Testis (tissue), 2 donors: ENCODE measurements at regions not wholly inside any gene's neighbourhood (a gene's known extent, or its start where the extent isn't known, plus 50 kb on each side); places are given as distances from the start of the nearest gene placed in this dataset.
"Not testable (repeated sequence)": the region's sequence is repeated elsewhere in the genome, so short reads cannot be mapped to it uniquely, and the experiment has no call there.

Experiments used
- DNase-seq: peaks from one replicate; pipeline ENCODE4 v3.0.0-alpha.2; 2019
- H3K27ac ChIP-seq, 2 donors: fragments of 200-600 bp; sonication (generic); one replicate each; pipeline ENCODE4 v1.5.1; 2019
- H3K27me3 ChIP-seq: fragments of 200-600 bp; sonication (generic); one replicate; pipeline ENCODE4 v1.5.1; 2019
- H3K36me3 ChIP-seq: fragments of 200-600 bp; sonication (generic); one replicate; pipeline ENCODE4 v1.5.1; 2017; ENCODE audit warnings: low read depth; ENCODE audit errors: missing control alignments
- H3K4me1 ChIP-seq: fragments of 200-600 bp; sonication (generic); one replicate; pipeline ENCODE4 v1.5.1; 2019
- H3K4me3 ChIP-seq, 2 donors: fragments of 200-600 bp; sonication (generic); one replicate each; pipeline ENCODE4 v1.5.1; 2017 to 2019
- H3K9me3 ChIP-seq: fragments of 200-600 bp; sonication (generic); one replicate; pipeline ENCODE4 v1.5.1; 2017
- CTCF ChIP-seq, 3 experiments: fragments of 450-650 bp in 2 of 3; fragments of 200-600 bp in 1 of 3; sonication (generic) in 1 of 3; IDR thresholded peaks; one replicate each; pipeline ENCODE4 v1.5.1; 2016 to 2019; ENCODE audit warnings: antibody characterized with exemption in 3 of 3, mild to moderate bottlenecking in 2 of 3, moderate library complexity in 1 of 3
- POLR2A ChIP-seq: fragments of 450-650 bp; IDR thresholded peaks from one replicate; pipeline ENCODE4 v1.6.1; 2017; ENCODE audit warnings: antibody characterized with exemption, mild to moderate bottlenecking, moderate library complexity
- WGBS, 2 donors: methylation state at CpG; one replicate each; pipeline ENCODE4 v1.1.5; 2018; 5-methylcytosine and 5-hydroxymethylcytosine counted together
- intact Hi-C: fragments of 100-400 bp; cut with DNase I; formaldehyde crosslinking; loops from one replicate; pipeline ENCODE4 v1.15.1; 2023; ENCODE audit warnings: low total_unique reads

GRCh38 chr21:25441835-25442234 lies 165.4 kb downstream of the MRPL39 start:
- no peaks in the 10 kb centered on the region for H3K27me3 ChIP-seq
- WGBS, 2 donors: 69 to 85% methylated on average over 2 of the region's 2 CpGs
- intact Hi-C loops: no loop called here
- DNase-seq: no peak
- H3K4me3 ChIP-seq: no peak overlapping the region
- no peak overlapping the region for H3K27ac ChIP-seq
- no peaks in the 10 kb centered on the region for H3K4me1 ChIP-seq
- TF ChIP-seq POLR2A (no peak), CTCF (IDR thresholded peaks at IDR 0.05) (no peak)
- H3K36me3 ChIP-seq: no peaks in the 10 kb centered on the region
- H3K9me3 ChIP-seq: no peaks in the 10 kb centered on the region

- H3K27ac ChIP-seq, H3K36me3 ChIP-seq, H3K9me3 ChIP-seq, H3K27me3 ChIP-seq, intact Hi-C loops, H3K4me1 ChIP-seq, DNase-seq, H3K4me3 ChIP-seq: not testable (repeated sequence)
- 82 to 89% methylated on average over 2 of the region's 2 CpGs for WGBS, 2 donors
Measured at GRCh38 chr21:25437465-25437864, 169.8 kb downstream of the MRPL39 start.

DNA sequence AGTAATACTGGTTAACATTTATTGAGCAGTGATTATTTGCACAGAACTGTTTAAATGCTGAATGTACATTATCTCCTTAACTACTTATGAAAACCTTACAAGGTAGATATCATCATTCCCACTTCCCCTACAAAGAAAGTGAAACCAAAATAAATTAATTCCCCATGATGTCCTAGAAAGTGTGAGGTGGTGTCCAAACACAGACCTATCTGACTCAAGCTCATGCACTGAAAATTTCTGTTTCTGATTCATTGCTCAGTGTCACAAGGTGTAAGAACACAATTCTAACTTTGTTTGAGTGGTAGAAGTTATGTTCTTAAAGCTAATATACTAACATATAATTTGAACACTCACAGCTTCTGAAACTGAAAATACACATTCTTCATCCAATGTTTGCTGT lies 178.7 kb downstream of the MRPL39 start:
- intact Hi-C loops: no loop called here
- TF ChIP-seq CTCF (IDR thresholded peaks at IDR 0.05) (no peak), POLR2A (no peak)
- H3K27ac ChIP-seq: no peak overlapping the region
- DNase-seq: no peak
- no peak overlapping the region for H3K4me3 ChIP-seq
- H3K27me3 ChIP-seq: no peaks in the 10 kb centered on the region
- H3K4me1 ChIP-seq: no peaks in the 10 kb centered on the region
- H3K36me3 ChIP-seq: no peaks in the 10 kb centered on the region
- H3K9me3 ChIP-seq: no peaks in the 10 kb centered on the region

- WGBS, 2 donors: 87 to 89% methylated on average over 5 of the region's 5 CpGs
- H3K27ac ChIP-seq: no peak overlapping the region
- TF ChIP-seq CTCF (IDR thresholded peaks at IDR 0.05): no peak
- TF ChIP-seq POLR2A: no peak
- intact Hi-C loops: no loop called here
- H3K4me1 ChIP-seq: no peaks in the 10 kb centered on the region
- H3K36me3 ChIP-seq: no peaks in the 10 kb centered on the region
- no peaks in the 10 kb centered on the region for H3K27me3 ChIP-seq
- DNase-seq: no peak
- no peaks in the 10 kb centered on the region for H3K9me3 ChIP-seq
- no peak overlapping the region for H3K4me3 ChIP-seq
Measured at GRCh38 chr21:25427828-25428227, 179.5 kb downstream of the MRPL39 start.

- Histone ChIP-seq H3K9me3 (no peaks in the 10 kb centered on the region), H3K4me3 (no peak overlapping the region), H3K27ac (no peak overlapping the region), H3K36me3 (no peaks in the 10 kb centered on the region), H3K27me3 (no peaks in the 10 kb centered on the region), H3K4me1 (no peaks in the 10 kb centered on the region)
- TF ChIP-seq CTCF (IDR thresholded peaks at IDR 0.05) (no peak), POLR2A (no peak)
- intact Hi-C loops: no loop called here
- DNase-seq: no peak
- WGBS, 2 donors: 94 to 97% methylated on average over 4 of the region's 4 CpGs
Measured at GRCh38 chr21:25426580-25426979, 180.7 kb downstream of the MRPL39 start.
